Neural progenitor cell (in vitro differentiated cells): ENCODE measurements at regions not wholly inside any gene's neighbourhood (a gene's known extent, or its start where the extent isn't known, plus 50 kb on each side); places are given as distances from the start of the nearest gene placed in this dataset.

Experiments
- DNase-seq: peaks from one replicate; pipeline ENCODE4 v3.0.0-alpha.2; 2016; ENCODE audit warnings: low spot score
- H2AFZ ChIP-seq: fragments of 200-600 bp; sonication (generic); replicated peaks from 2 replicates; pipeline ENCODE4 v1.6.1; 2016; ENCODE audit warnings: antibody characterized with exemption
- H3F3A ChIP-seq: fragments of 200-600 bp; sonication (generic); 2 replicates; pipeline ENCODE4 v1.6.1; 2016; ENCODE audit warnings: antibody characterized with exemption, low read depth
- H3K27ac ChIP-seq: fragments of 200-600 bp; sonication (generic); 2 replicates; pipeline ENCODE4 v1.5.1; 2016; ENCODE audit warnings: mild to moderate bottlenecking
- H3K27me3 ChIP-seq: fragments of 200-600 bp; sonication (generic); 2 replicates; pipeline ENCODE4 v1.6.1; 2016; ENCODE audit warnings: mild to moderate bottlenecking, moderate library complexity
- H3K36me3 ChIP-seq: fragments of 200-600 bp; sonication (generic); 2 replicates; pipeline ENCODE4 v1.5.1; 2016
- H3K4me1 ChIP-seq: fragments of 200-600 bp; sonication (generic); 2 replicates; pipeline ENCODE4 v1.6.1; 2016; ENCODE audit warnings: mixed run types
- H3K4me2 ChIP-seq: fragments of 200-600 bp; sonication (generic); 2 replicates; pipeline ENCODE4 v1.6.1; 2016
- H3K4me3 ChIP-seq: fragments of 200-600 bp; sonication (generic); 2 replicates; pipeline ENCODE4 v1.5.1; 2016
- H3K79me2 ChIP-seq: fragments of 200-600 bp; sonication (generic); 2 replicates; pipeline ENCODE4 v1.6.1; 2016; ENCODE audit warnings: low read depth
- H3K9ac ChIP-seq: fragments of 200-600 bp; sonication (generic); 2 replicates; pipeline ENCODE4 v1.6.1; 2016
- H3K9me3 ChIP-seq: fragments of 200-600 bp; sonication (generic); 2 replicates; pipeline ENCODE4 v1.5.1; 2016; ENCODE audit warnings: low read depth
- H4K20me1 ChIP-seq: fragments of 200-600 bp; sonication (generic); 2 replicates; pipeline ENCODE4 v1.6.1; 2016; ENCODE audit warnings: low read depth
- H3K27ac Mint-ChIP-seq: 3 replicates; pipeline ENCODE4 v1.8.0; 2021; ENCODE audit warnings: mixed read lengths
- H3K27me3 Mint-ChIP-seq: 2 replicates; pipeline ENCODE4 v1.8.0; 2022; ENCODE audit warnings: low read depth, mild to moderate bottlenecking, inconsistent platforms, moderate library complexity, mixed read lengths; ENCODE audit not compliant: insufficient read depth
- H3K36me3 Mint-ChIP-seq: 3 replicates; pipeline ENCODE4 v1.8.0; 2021; ENCODE audit warnings: mixed read lengths
- H3K4me1 Mint-ChIP-seq: 3 replicates; pipeline ENCODE4 v1.8.0; 2021; ENCODE audit warnings: mixed read lengths
- H3K4me3 Mint-ChIP-seq: 3 replicates; pipeline ENCODE4 v1.8.0; 2021; ENCODE audit warnings: mild to moderate bottlenecking, moderate library complexity, mixed read lengths
- H3K9me3 Mint-ChIP-seq: 3 replicates; pipeline ENCODE4 v1.8.0; 2020; ENCODE audit warnings: mixed read lengths
- CTCF ChIP-seq: fragments of 200-600 bp; sonication (generic); IDR thresholded peaks from 2 replicates; pipeline ENCODE4 v1.5.1; 2017; ENCODE audit warnings: antibody characterized with exemption, mild to moderate bottlenecking
- EZH2 ChIP-seq: fragments of 200-600 bp; sonication (generic); IDR thresholded peaks from 2 replicates; pipeline ENCODE4 v1.6.1; 2017; ENCODE audit warnings: antibody characterized with exemption, mild to moderate bottlenecking, moderate library complexity
- EZH2phosphoT487 ChIP-seq: fragments of 200-600 bp; sonication (generic); IDR thresholded peaks from 2 replicates; pipeline ENCODE4 v1.6.1; 2017; ENCODE audit warnings: antibody characterized with exemption

GRCh38 chr15:93413745-93414144, 324.7 kb upstream of the RGMA start:
- DNase-seq: no peak
- Histone ChIP-seq H3K9ac (no peak overlapping the region), H3K4me3 (no peak overlapping the region), H4K20me1 (no peaks in the 10 kb centered on the region), H3K9me3 (no peaks in the 10 kb centered on the region), H3K4me2 (no peak overlapping the region), H3K4me1 (peaks cover 23% of the 10 kb centered on the region), H3K27ac (no peak overlapping the region), H3K27me3 (no peaks in the 10 kb centered on the region), H3K79me2 (no peaks in the 10 kb centered on the region), H2AFZ (no peak overlapping the region), H3F3A (peaks cover 16% of the 10 kb centered on the region), H3K36me3 (no peaks in the 10 kb centered on the region)
- H3K27me3 Mint-ChIP-seq: peaks cover 4% of the 10 kb centered on the region
- peaks cover 29% of the 10 kb centered on the region for H3K4me1 Mint-ChIP-seq
- TF ChIP-seq CTCF: no peak
- TF ChIP-seq EZH2: no peak
- TF ChIP-seq EZH2phosphoT487: no peak
- no peak overlapping the region for H3K27ac Mint-ChIP-seq
- H3K36me3 Mint-ChIP-seq: peaks cover 34% of the 10 kb centered on the region
- H3K9me3 Mint-ChIP-seq: peaks cover 9% of the 10 kb centered on the region
- H3K4me3 Mint-ChIP-seq: no peak overlapping the region

GRCh38 chr15:93399121-93399520, 310.1 kb upstream of the RGMA start:
- no peak for DNase-seq
- Mint-ChIP-seq H3K27me3 (peaks cover 2% of the 10 kb centered on the region), H3K27ac (no peak overlapping the region), H3K36me3 (peaks cover 58% of the 10 kb centered on the region), H3K9me3 (peaks cover 55% of the 10 kb centered on the region), H3K4me1 (no peaks in the 10 kb centered on the region), H3K4me3 (no peak overlapping the region)
- TF ChIP-seq CTCF: no peak
- no peak for TF ChIP-seq EZH2
- no peak for TF ChIP-seq EZH2phosphoT487
- Histone ChIP-seq H3K27me3 (no peaks in the 10 kb centered on the region), H3K4me2 (no peak overlapping the region), H4K20me1 (no peaks in the 10 kb centered on the region), H3K27ac (no peak overlapping the region), H3K36me3 (peaks cover 6% of the 10 kb centered on the region), H3K4me1 (no peaks in the 10 kb centered on the region), H3K9me3 (no peaks in the 10 kb centered on the region), H2AFZ (no peak overlapping the region), H3K4me3 (no peak overlapping the region), H3F3A (no peaks in the 10 kb centered on the region), H3K9ac (no peak overlapping the region), H3K79me2 (no peaks in the 10 kb centered on the region)

GRCh38 chr15:93389211-93389610, 300.2 kb upstream of the RGMA start:
- Histone ChIP-seq H3K4me1 (peaks cover 9% of the 10 kb centered on the region), H3K27ac (no peak overlapping the region), H3K4me2 (no peak overlapping the region), H4K20me1 (no peaks in the 10 kb centered on the region), H3K79me2 (no peaks in the 10 kb centered on the region), H3K4me3 (no peak overlapping the region), H3K9me3 (no peaks in the 10 kb centered on the region), H3K36me3 (no peaks in the 10 kb centered on the region), H3K27me3 (no peaks in the 10 kb centered on the region), H3K9ac (no peak overlapping the region), H2AFZ (no peak overlapping the region), H3F3A (no peaks in the 10 kb centered on the region)
- Mint-ChIP-seq H3K9me3 (peaks cover 30% of the 10 kb centered on the region), H3K27ac (no peak overlapping the region), H3K4me3 (no peak overlapping the region), H3K36me3 (peaks cover 30% of the 10 kb centered on the region), H3K27me3 (no peaks in the 10 kb centered on the region), H3K4me1 (peaks cover 12% of the 10 kb centered on the region)
- TF ChIP-seq CTCF (no peak), EZH2phosphoT487 (no peak), EZH2 (no peak)
- no peak for DNase-seq
